CD14-positive monocyte (primary cell): ENCODE measurements at regions not wholly inside any gene's neighbourhood (a gene's known extent, or its start where the extent isn't known, plus 50 kb on each side); places are given as distances from the start of the nearest gene placed in this dataset.
A peak's percentile ranks its signal among the peaks of the same experiment; 100 is the strongest.

Experiments used
- DNase-seq, 3 donors: peaks; one replicate each; pipeline ENCODE4 v3.0.0-alpha.2; 2011 to 2022
- H2AFZ ChIP-seq: 2 replicates; pipeline ENCODE4 v1.6.0; 2012; ENCODE audit warnings: mild to moderate bottlenecking, low read depth, low read length, inconsistent platforms; ENCODE audit not compliant: insufficient read depth, poor library complexity, severe bottlenecking
- H3K27ac ChIP-seq, 2 donors: 1 replicate in 1 of 2; 2 replicates in 1 of 2; pipeline ENCODE4 v1.5.1; 2012 to 2013; ENCODE audit warnings: low read length in 2 of 2, control low read depth in 1 of 2, inconsistent platforms in 1 of 2, low read depth in 1 of 2, mild to moderate bottlenecking in 1 of 2
- H3K27me3 ChIP-seq, 2 donors: one replicate each; pipeline versions ENCODE4 v1.6.0 to v1.6.1; 2011 to 2013; ENCODE audit warnings: low read length in 2 of 2; ENCODE audit not compliant: control insufficient read depth in 2 of 2, insufficient read depth in 2 of 2
- H3K36me3 ChIP-seq, 2 donors: replicated peaks in 1 of 2; 1 replicate in 1 of 2; 2 replicates in 1 of 2; pipeline versions ENCODE4 v1.5.1 to v1.6.1; 2012 to 2013; ENCODE audit warnings: low read length in 2 of 2, control low read depth in 1 of 2, inconsistent platforms in 1 of 2, mild to moderate bottlenecking in 1 of 2; ENCODE audit not compliant: insufficient read depth in 2 of 2, control insufficient read depth in 1 of 2
- H3K4me1 ChIP-seq, 2 donors: 1 replicate in 1 of 2; 2 replicates in 1 of 2; pipeline versions ENCODE4 v1.5.1 to v1.6.1; 2012 to 2013; ENCODE audit warnings: low read length in 2 of 2, control low read depth in 1 of 2, inconsistent platforms in 1 of 2, mild to moderate bottlenecking in 1 of 2, moderate library complexity in 1 of 2; ENCODE audit not compliant: insufficient read depth in 2 of 2, control insufficient read depth in 1 of 2
- H3K4me2 ChIP-seq: replicated peaks from 2 replicates; pipeline ENCODE3; 2012; ENCODE audit warnings: low read length, moderate library complexity, mild to moderate bottlenecking; ENCODE audit not compliant: poor library complexity, severe bottlenecking; ENCODE audit errors: extremely low read depth
- H3K4me3 ChIP-seq, 3 experiments: fragments of 200-600 bp in 1 of 3; sonication (generic) in 1 of 3; replicated peaks in 1 of 3; 1 replicate in 2 of 3; 2 replicates in 1 of 3; pipeline ENCODE4 v1.5.1; 2011 to 2013; ENCODE audit warnings: low read length in 3 of 3, mild to moderate bottlenecking in 3 of 3, control low read depth in 2 of 3, low read depth in 2 of 3, inconsistent platforms in 1 of 3, moderate library complexity in 1 of 3
- H3K79me2 ChIP-seq: 2 replicates; pipeline ENCODE4 v1.6.0; 2012; ENCODE audit warnings: mild to moderate bottlenecking, control low read depth, inconsistent platforms, low read length, moderate library complexity; ENCODE audit not compliant: insufficient read depth
- H3K9ac ChIP-seq: 2 replicates; pipeline ENCODE4 v1.6.0; 2017; ENCODE audit warnings: low read length, mild to moderate bottlenecking; ENCODE audit not compliant: insufficient read depth, poor library complexity, severe bottlenecking
- H3K9me3 ChIP-seq, 2 donors: replicated peaks in 1 of 2; 1 replicate in 1 of 2; 2 replicates in 1 of 2; pipeline versions ENCODE4 v1.5.1 to v1.6.1; 2012 to 2013; ENCODE audit warnings: low read length in 2 of 2, control low read depth in 1 of 2; ENCODE audit not compliant: control insufficient read depth in 1 of 2, insufficient read depth in 1 of 2
- H4K20me1 ChIP-seq: 2 replicates; pipeline ENCODE4 v1.6.0; 2012; ENCODE audit warnings: mild to moderate bottlenecking, low read length, control low read depth, moderate library complexity; ENCODE audit not compliant: insufficient read depth
- H3K27ac Mint-ChIP-seq, 7 donors: one replicate each; pipeline ENCODE4 v1.8.0; 2020; ENCODE audit warnings: mild to moderate bottlenecking in 7 of 7, mixed read lengths in 7 of 7, moderate library complexity in 6 of 7, inconsistent platforms in 2 of 7
- H3K27me3 Mint-ChIP-seq, 3 donors: one replicate each; pipeline ENCODE4 v1.8.0; 2021 to 2022; ENCODE audit warnings: low read depth in 3 of 3, mild to moderate bottlenecking in 3 of 3, mixed read lengths in 3 of 3, moderate library complexity in 3 of 3, inconsistent platforms in 1 of 3
- H3K36me3 Mint-ChIP-seq, 2 donors: one replicate each; pipeline ENCODE4 v1.8.0; 2020; ENCODE audit warnings: mixed read lengths in 2 of 2, inconsistent platforms in 1 of 2, mild to moderate bottlenecking in 1 of 2
- H3K4me1 Mint-ChIP-seq: one replicate; pipeline ENCODE4 v1.8.0; 2020; ENCODE audit warnings: mild to moderate bottlenecking, mixed read lengths
- H3K4me3 Mint-ChIP-seq, 2 donors: one replicate each; pipeline ENCODE4 v1.8.0; 2020; ENCODE audit warnings: mild to moderate bottlenecking in 2 of 2, mixed read lengths in 2 of 2, moderate library complexity in 1 of 2
- H3K9me3 Mint-ChIP-seq, 7 donors: one replicate each; pipeline ENCODE4 v1.8.0; 2020 to 2022; ENCODE audit warnings: mixed read lengths in 7 of 7, mild to moderate bottlenecking in 6 of 7, moderate library complexity in 6 of 7, inconsistent platforms in 2 of 7
- CTCF ChIP-seq: fragments of 200-600 bp; IDR thresholded peaks from one replicate; pipeline ENCODE4 v1.8.0; 2022; ENCODE audit warnings: antibody characterized with exemption, mild to moderate bottlenecking
- WGBS: methylation state at CpG from one replicate; pipeline ENCODE4 v1.1.5; 2013; ENCODE audit warnings: missing lambda C conversion rate; ENCODE audit not compliant: insufficient coverage; 5-methylcytosine and 5-hydroxymethylcytosine counted together
- intact Hi-C, 2 donors: fragments of 100-400 bp; cut with micrococcal nuclease; formaldehyde crosslinking; loops; one replicate each; pipeline versions ENCODE4 v1.15.0 to v1.15.1; 2023

- peak; percentile 18 for TF ChIP-seq CTCF
- H3K9me3 Mint-ChIP-seq: peaks cover 0 to 4% (median 0%) of the 10 kb centered on the region in 7 donors
Observed at GRCh38 chr5:162593881-162594280, 526.3 kb downstream of the GABRG2 start.

GRCh38 chr5:162603443-162604070 is 536.0 kb downstream of the GABRG2 start:
- no peak for TF ChIP-seq CTCF
- no peak overlapping the region for H3K4me3 ChIP-seq
- H4K20me1 ChIP-seq: no peaks in the 10 kb centered on the region
- peaks cover 0 to 8% of the 10 kb centered on the region in 2 donors for H3K9me3 ChIP-seq
- H3K9me3 Mint-ChIP-seq: peaks cover 0 to 9% (median 4%) of the 10 kb centered on the region in 7 donors
- H3K27me3 ChIP-seq: no peaks in the 10 kb centered on the region
- H3K4me1 ChIP-seq: no peaks in the 10 kb centered on the region
- H3K27ac Mint-ChIP-seq: no peak overlapping the region
- H3K4me3 Mint-ChIP-seq: no peak overlapping the region
- no peak overlapping the region for H3K27ac ChIP-seq
- no peaks in the 10 kb centered on the region for H3K27me3 Mint-ChIP-seq
- H3K4me1 Mint-ChIP-seq: no peaks in the 10 kb centered on the region
- no peak for DNase-seq
- H2AFZ ChIP-seq: no peak overlapping the region
- no CpG with 5 or more reads among the region's 3 CpGs for WGBS
- no peaks in the 10 kb centered on the region for H3K36me3 Mint-ChIP-seq
- no peaks in the 10 kb centered on the region for H3K36me3 ChIP-seq
- intact Hi-C loops: no loop called here
- no peak overlapping the region for H3K4me2 ChIP-seq
- H3K79me2 ChIP-seq: no peaks in the 10 kb centered on the region
- no peak overlapping the region for H3K9ac ChIP-seq

More at GRCh38 chr5:162593881-162594280, 526.3 kb downstream of the GABRG2 start:
- H3K27ac Mint-ChIP-seq: no peak overlapping the region
- no peaks in the 10 kb centered on the region for H3K4me1 ChIP-seq
- H3K27me3 Mint-ChIP-seq: peaks cover 0 to 2% (median 0%) of the 10 kb centered on the region in 3 donors
- no peaks in the 10 kb centered on the region for H3K27me3 ChIP-seq
- H3K27ac ChIP-seq: no peak overlapping the region
- H3K36me3 ChIP-seq: no peaks in the 10 kb centered on the region
- no peak overlapping the region for H2AFZ ChIP-seq
- DNase-seq: no peak
- H4K20me1 ChIP-seq: no peaks in the 10 kb centered on the region
- H3K9ac ChIP-seq: no peak overlapping the region
- no peaks in the 10 kb centered on the region for H3K79me2 ChIP-seq
- no peak overlapping the region for H3K4me2 ChIP-seq
- H3K36me3 Mint-ChIP-seq: no peaks in the 10 kb centered on the region
- WGBS: no CpG with 5 or more reads among the region's 1 CpG
- H3K9me3 ChIP-seq: no peaks in the 10 kb centered on the region
- H3K4me3 ChIP-seq: no peak overlapping the region
- intact Hi-C loops: no loop called here
- H3K4me3 Mint-ChIP-seq: no peak overlapping the region
- no peaks in the 10 kb centered on the region for H3K4me1 Mint-ChIP-seq
